Suprapubic skin (tissue), 4 donors: ENCODE measurements at regions not wholly inside any gene's neighbourhood (a gene's known extent, or its start where the extent isn't known, plus 50 kb on each side); places are given as distances from the start of the nearest gene placed in this dataset.

Experiments used
- EP300 ChIP-seq: sonication (generic); formaldehyde crosslinking; IDR thresholded peaks from one replicate; pipeline ENCODE4 v1.6.1; 2017; ENCODE audit warnings: antibody characterized with exemption
- POLR2AphosphoS5 ChIP-seq, 3 donors: sonication (generic); formaldehyde crosslinking; IDR thresholded peaks; one replicate each; pipeline ENCODE4 v1.6.1; 2017; ENCODE audit warnings: antibody characterized with exemption in 3 of 3
- TF ChIP-seq, protein P1 (sequence below), 2 donors: fragments of 200-600 bp in 1 of 2; fragments of 450-650 bp in 1 of 2; sonication (generic) in 1 of 2; IDR thresholded peaks; one replicate each; pipeline ENCODE4 v1.5.1; 2016 to 2019; ENCODE audit warnings: antibody characterized with exemption in 2 of 2, mild to moderate bottlenecking in 1 of 2, moderate library complexity in 1 of 2

DNA sequence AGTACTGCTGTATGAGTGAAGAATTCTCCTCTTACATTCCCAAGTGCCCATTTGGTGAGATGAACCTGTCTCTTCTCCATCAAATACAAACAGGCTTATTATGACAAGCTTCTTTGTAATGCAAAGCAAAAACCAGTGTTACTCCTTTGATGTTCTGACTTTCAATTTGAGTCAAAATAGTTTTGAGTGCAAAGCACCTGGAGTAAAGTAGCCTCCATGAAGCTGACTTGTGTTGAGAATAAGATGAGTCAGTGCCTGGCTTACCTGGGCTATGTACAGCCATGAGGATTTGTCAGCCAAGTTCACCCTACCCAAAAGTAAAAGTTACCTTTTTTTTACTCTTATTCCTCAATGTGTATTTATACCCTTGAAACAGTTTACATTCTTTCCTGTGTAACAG, 132.5 kb upstream of the FMR1 start:
- TF ChIP-seq, protein P1, sequence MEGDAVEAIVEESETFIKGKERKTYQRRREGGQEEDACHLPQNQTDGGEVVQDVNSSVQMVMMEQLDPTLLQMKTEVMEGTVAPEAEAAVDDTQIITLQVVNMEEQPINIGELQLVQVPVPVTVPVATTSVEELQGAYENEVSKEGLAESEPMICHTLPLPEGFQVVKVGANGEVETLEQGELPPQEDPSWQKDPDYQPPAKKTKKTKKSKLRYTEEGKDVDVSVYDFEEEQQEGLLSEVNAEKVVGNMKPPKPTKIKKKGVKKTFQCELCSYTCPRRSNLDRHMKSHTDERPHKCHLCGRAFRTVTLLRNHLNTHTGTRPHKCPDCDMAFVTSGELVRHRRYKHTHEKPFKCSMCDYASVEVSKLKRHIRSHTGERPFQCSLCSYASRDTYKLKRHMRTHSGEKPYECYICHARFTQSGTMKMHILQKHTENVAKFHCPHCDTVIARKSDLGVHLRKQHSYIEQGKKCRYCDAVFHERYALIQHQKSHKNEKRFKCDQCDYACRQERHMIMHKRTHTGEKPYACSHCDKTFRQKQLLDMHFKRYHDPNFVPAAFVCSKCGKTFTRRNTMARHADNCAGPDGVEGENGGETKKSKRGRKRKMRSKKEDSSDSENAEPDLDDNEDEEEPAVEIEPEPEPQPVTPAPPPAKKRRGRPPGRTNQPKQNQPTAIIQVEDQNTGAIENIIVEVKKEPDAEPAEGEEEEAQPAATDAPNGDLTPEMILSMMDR (IDR thresholded peaks at IDR 0.05), result no peak
- TF ChIP-seq POLR2AphosphoS5 (IDR thresholded peaks at IDR 0.05) (no peak), EP300 (no peak)
